Smooth muscle cell of the brain vasculature (primary cell): ENCODE measurements at regions not wholly inside any gene's neighbourhood (a gene's known extent, or its start where the extent isn't known, plus 50 kb on each side); places are given as distances from the start of the nearest gene placed in this dataset.

Source experiments
- DNase-seq: peaks from one replicate; pipeline ENCODE4 v3.0.0-alpha.2; 2012; ENCODE audit warnings: low read depth, low spot score

GRCh38 chr15:29952225-29952624, 130.0 kb upstream of the TJP1 start:
- DNase-seq, result peak; percentile 49

GRCh38 chr15:29945943-29946596, 123.8 kb upstream of the TJP1 start:
- DNase-seq, result no peak

- no peak for DNase-seq
Observed at GRCh38 chr15:29944925-29945324, 122.7 kb upstream of the TJP1 start.

- DNase-seq, result no peak
Observed at GRCh38 chr15:29942548-29942947, 120.3 kb upstream of the TJP1 start.

- no peak for DNase-seq
Observed at GRCh38 chr15:29942143-29942542, 119.9 kb upstream of the TJP1 start.

- DNase-seq, result no peak
Observed at GRCh38 chr15:29939404-29939803, 117.1 kb upstream of the TJP1 start.

- DNase-seq, result no peak
Observed at GRCh38 chr15:29938361-29939335, 116.4 kb upstream of the TJP1 start.

GRCh38 chr15:29937956-29938355, 115.7 kb upstream of the TJP1 start:
- DNase-seq, result no peak

- DNase-seq, result no peak
Observed at GRCh38 chr15:29936353-29937049, 114.2 kb upstream of the TJP1 start.

GRCh38 chr15:29935296-29936004, 113.2 kb upstream of the TJP1 start:
- DNase-seq, result no peak

- DNase-seq, result no peak
Observed at GRCh38 chr15:29934251-29934650, 112.0 kb upstream of the TJP1 start.

GRCh38 chr15:29933042-29933803, 111.0 kb upstream of the TJP1 start:
- no peak for DNase-seq

- DNase-seq, result no peak
Observed at GRCh38 chr15:29926083-29926388, 103.8 kb upstream of the TJP1 start.

- peak; percentile 68 for DNase-seq
Observed at GRCh38 chr15:29925227-29926082, 103.2 kb upstream of the TJP1 start.

- no peak for DNase-seq
Observed at GRCh38 chr15:29924750-29925149, 102.5 kb upstream of the TJP1 start.

- no peak for DNase-seq
Observed at GRCh38 chr15:29922191-29922590, 99.9 kb upstream of the TJP1 start.

GRCh38 chr15:29921130-29921601, 98.9 kb upstream of the TJP1 start:
- DNase-seq, result no peak

GRCh38 chr15:29920515-29920914, 98.2 kb upstream of the TJP1 start:
- DNase-seq, result no peak

GRCh38 chr15:29919380-29919881, 97.2 kb upstream of the TJP1 start:
- DNase-seq, result no peak
